ENCODE measurements at regions not wholly inside any gene's neighbourhood (a gene's known extent, or its start where the extent isn't known, plus 50 kb on each side); places are given as distances from the start of the nearest gene placed in this dataset.
"Not testable (repeated sequence)": the region's sequence is repeated elsewhere in the genome, so short reads cannot be mapped to it uniquely, and the experiment has no call there.

DNA sequence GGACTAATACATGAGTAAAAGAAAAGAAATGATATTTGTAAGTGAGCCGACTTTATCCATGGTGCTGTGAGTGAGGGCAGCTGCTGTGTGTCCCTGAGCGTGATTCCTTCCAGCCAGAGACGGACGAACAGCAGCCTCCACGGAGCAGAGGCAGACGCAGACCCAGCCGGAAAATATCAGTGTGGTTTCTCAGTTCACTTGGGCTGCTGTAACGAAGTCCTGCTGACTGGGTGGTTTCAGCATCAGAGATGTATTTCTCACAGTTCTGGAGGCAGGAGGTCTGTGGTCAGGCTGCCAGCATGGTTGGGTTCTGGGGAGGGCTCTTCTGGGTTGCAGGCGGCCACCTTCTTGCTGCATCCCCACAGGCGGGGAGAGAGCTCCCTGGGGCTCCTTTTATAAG, 375.6 kb downstream of the GLRX3 start:
- TF ChIP-seq, protein P1, sequence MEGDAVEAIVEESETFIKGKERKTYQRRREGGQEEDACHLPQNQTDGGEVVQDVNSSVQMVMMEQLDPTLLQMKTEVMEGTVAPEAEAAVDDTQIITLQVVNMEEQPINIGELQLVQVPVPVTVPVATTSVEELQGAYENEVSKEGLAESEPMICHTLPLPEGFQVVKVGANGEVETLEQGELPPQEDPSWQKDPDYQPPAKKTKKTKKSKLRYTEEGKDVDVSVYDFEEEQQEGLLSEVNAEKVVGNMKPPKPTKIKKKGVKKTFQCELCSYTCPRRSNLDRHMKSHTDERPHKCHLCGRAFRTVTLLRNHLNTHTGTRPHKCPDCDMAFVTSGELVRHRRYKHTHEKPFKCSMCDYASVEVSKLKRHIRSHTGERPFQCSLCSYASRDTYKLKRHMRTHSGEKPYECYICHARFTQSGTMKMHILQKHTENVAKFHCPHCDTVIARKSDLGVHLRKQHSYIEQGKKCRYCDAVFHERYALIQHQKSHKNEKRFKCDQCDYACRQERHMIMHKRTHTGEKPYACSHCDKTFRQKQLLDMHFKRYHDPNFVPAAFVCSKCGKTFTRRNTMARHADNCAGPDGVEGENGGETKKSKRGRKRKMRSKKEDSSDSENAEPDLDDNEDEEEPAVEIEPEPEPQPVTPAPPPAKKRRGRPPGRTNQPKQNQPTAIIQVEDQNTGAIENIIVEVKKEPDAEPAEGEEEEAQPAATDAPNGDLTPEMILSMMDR (IDR thresholded peaks at IDR 0.05; ENCODE audit: insufficient read depth, low read length, poor library complexity, severe bottlenecking): no peak

GRCh38 chr10:130512936-130513335, 376.7 kb downstream of the GLRX3 start:
- DNase-seq (ENCODE audit: extremely low read depth, insufficient read length): no peak
- TF ChIP-seq, protein P1 (IDR thresholded peaks at IDR 0.05; ENCODE audit: insufficient read depth, low read length, poor library complexity, severe bottlenecking): no peak

More for the DNA sequence above, 375.6 kb downstream of the GLRX3 start:
- DNase-seq (ENCODE audit: extremely low read depth, insufficient read length): no peak
- H3K4me3 ChIP-seq (replicated peaks; ENCODE audit: low read depth, low read length): no peak overlapping the region
- H3K27me3 ChIP-seq (replicated peaks; ENCODE audit: control insufficient read depth, insufficient read depth, low read length): no peaks in the 10 kb centered on the region
- H3K36me3 ChIP-seq (ENCODE audit: control insufficient read depth, insufficient read depth, low read length): no peaks in the 10 kb centered on the region

DNA sequence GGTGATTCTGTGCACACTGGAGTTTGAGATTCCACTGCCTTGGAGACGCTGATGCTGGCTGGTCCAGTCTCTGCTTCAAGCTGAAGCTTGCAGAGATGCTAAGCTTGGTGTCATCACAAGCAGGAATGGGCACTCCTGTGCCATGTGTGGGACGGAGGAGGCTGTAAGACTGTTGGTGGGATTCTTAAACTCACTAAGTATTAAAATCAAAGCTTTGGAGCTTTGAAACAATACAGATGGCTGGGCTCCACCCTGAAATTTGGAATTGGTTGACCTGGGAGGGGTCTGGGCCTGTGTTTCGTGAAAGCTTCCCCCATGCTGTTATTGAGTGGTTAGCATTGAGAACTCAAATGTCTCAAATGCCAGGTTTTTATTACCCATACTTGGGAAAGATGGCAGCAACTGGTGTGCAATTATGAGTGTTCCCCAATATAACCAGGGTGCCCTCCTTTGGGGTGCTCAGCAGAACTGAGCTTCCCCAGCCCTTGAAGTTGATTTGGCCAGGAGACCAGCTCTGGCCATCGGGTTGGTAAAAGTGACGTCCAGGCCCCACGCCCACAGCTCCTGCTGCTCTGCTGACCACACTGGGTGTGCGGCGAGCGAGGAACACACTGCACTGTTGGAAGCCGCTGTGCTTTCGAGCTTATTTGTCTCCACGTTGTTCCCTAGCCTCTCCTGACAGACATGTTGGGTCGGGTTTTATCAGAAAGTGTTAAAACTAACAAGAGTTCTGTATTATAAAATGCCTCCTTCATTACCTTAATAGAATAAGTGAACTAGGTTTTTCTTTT, 377.7 kb downstream of the GLRX3 start:
- H3K4me3 ChIP-seq (replicated peaks; ENCODE audit: low read depth, low read length): no peak overlapping the region
- TF ChIP-seq, protein P1 (IDR thresholded peaks at IDR 0.05; ENCODE audit: insufficient read depth, low read length, poor library complexity, severe bottlenecking): no peak
- DNase-seq (ENCODE audit: extremely low read depth, insufficient read length): no peak
- no peaks in the 10 kb centered on the region for H3K36me3 ChIP-seq (ENCODE audit: control insufficient read depth, insufficient read depth, low read length)
- no peaks in the 10 kb centered on the region for H3K27me3 ChIP-seq (replicated peaks; ENCODE audit: control insufficient read depth, insufficient read depth, low read length)

More at GRCh38 chr10:130512936-130513335, 376.7 kb downstream of the GLRX3 start:
- no peaks in the 10 kb centered on the region for H3K27me3 ChIP-seq (replicated peaks; ENCODE audit: control insufficient read depth, insufficient read depth, low read length)
- no peaks in the 10 kb centered on the region for H3K36me3 ChIP-seq (ENCODE audit: control insufficient read depth, insufficient read depth, low read length)
- no peak overlapping the region for H3K4me3 ChIP-seq (replicated peaks; ENCODE audit: low read depth, low read length)

DNA sequence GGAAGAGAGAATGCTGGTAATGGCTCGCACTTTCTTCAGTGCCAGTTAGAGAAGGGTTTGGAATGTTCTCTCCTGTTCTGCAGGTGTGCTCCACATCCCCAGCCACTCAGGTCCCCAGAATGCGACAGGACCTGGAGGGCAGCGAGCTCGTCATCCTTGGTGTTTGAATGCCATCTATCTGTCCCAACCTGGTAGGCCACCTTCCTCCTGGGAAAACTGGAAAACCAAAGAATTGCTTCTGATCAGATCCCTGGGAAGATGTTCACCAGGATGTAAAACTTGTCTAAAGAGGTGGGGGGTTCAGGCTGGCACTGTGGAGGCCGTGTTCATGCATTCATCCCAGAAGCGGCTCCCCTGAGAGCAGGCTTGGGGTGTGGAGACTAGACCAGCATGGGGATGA, 379.5 kb downstream of the GLRX3 start:
- Histone ChIP-seq H3K27me3 (replicated peaks; ENCODE audit: control insufficient read depth, insufficient read depth, low read length) (no peaks in the 10 kb centered on the region), H3K4me3 (replicated peaks; ENCODE audit: low read depth, low read length) (no peak overlapping the region), H3K36me3 (ENCODE audit: control insufficient read depth, insufficient read depth, low read length) (no peaks in the 10 kb centered on the region)
- TF ChIP-seq, protein P1 (IDR thresholded peaks at IDR 0.05; ENCODE audit: insufficient read depth, low read length, poor library complexity, severe bottlenecking): no peak
- DNase-seq (ENCODE audit: extremely low read depth, insufficient read length): no peak

GRCh38 chr10:130516141-130516735, 380.0 kb downstream of the GLRX3 start:
- H3K36me3 ChIP-seq (ENCODE audit: control insufficient read depth, insufficient read depth, low read length): no peaks in the 10 kb centered on the region
- TF ChIP-seq, protein P1 (IDR thresholded peaks at IDR 0.05; ENCODE audit: insufficient read depth, low read length, poor library complexity, severe bottlenecking): no peak
- no peak for DNase-seq (ENCODE audit: extremely low read depth, insufficient read length)
- H3K4me3 ChIP-seq (replicated peaks; ENCODE audit: low read depth, low read length): no peak overlapping the region
- H3K27me3 ChIP-seq (replicated peaks; ENCODE audit: control insufficient read depth, insufficient read depth, low read length): no peaks in the 10 kb centered on the region

DNA sequence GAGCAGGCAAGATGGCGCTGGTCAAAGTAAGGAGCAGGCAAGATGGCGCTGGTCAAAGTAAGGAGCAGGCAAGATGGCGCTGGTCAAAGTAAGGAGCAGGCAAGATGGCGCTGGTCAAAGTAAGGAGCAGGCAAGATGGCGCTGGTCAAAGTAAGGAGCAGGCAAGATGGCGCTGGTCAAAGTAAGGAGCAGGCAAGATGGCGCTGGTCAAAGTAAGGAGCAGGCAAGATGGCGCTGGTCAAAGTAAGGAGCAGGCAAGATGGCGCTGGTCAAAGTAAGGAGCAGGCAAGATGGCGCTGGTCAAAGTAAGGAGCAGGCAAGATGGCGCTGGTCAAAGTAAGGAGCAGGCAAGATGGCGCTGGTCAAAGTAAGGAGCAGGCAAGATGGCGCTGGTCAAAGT, 382.7 kb downstream of the GLRX3 start:
- DNase-seq (ENCODE audit: extremely low read depth, insufficient read length); H3K4me3 ChIP-seq (replicated peaks; ENCODE audit: low read depth, low read length); H3K36me3 ChIP-seq (ENCODE audit: control insufficient read depth, insufficient read depth, low read length); H3K27me3 ChIP-seq (replicated peaks; ENCODE audit: control insufficient read depth, insufficient read depth, low read length): not testable (repeated sequence)
